A549 (cell line): ENCODE measurements at regions not wholly inside any gene's neighbourhood (a gene's known extent, or its start where the extent isn't known, plus 50 kb on each side); places are given as distances from the start of the nearest gene placed in this dataset.

ENCODE experiments used
- ATAC-seq, 2 experiments: fragments of 200-7000 bp in 1 of 2; fragments of >200 bp in 1 of 2; cut with Nextera tagmentation in 1 of 2; cut with Tn5 transposase in 1 of 2; 3 replicates each; pipeline versions ENCODE4 v1.8.0 to v1.9.1; 2018 to 2020; ENCODE audit warnings: mild to moderate bottlenecking in 1 of 2, moderate library complexity in 1 of 2
- CTCF ChIA-PET: fragments of 300-600 bp; sonication (Branson Sonifier 250); formaldehyde crosslinking; extraction: SDS; loops from one replicate; lab custom pipeline; 2021; ENCODE audit warnings: antibody characterized with exemption, inconsistent platforms; lab: Yijun Ruan, JAX
- POLR2A ChIA-PET: fragments of 350-600 bp; formaldehyde crosslinking; extraction: SDS; loops from one replicate; lab custom pipeline; 2021; ENCODE audit warnings: antibody characterized with exemption, inconsistent platforms; lab: Yijun Ruan, JAX
- DNase-seq, 2 experiments: peaks; one replicate each; pipeline versions ENCODE4 v3.0.0 to v3.0.0-alpha.2; 2011 to 2016; ENCODE audit warnings: low read depth in 1 of 2, low spot score in 1 of 2
- FAIRE-seq: peaks from 2 replicates; lab custom pipeline; 2011; peaks lifted over from hg19 to GRCh38; lab: Jason Lieb, UNC
- H3K27ac ChIP-seq, 2 experiments: fragments of >200 bp; sonication (Bioruptor Twin); formaldehyde crosslinking; 3 replicates each; pipeline ENCODE4 v1.5.1; 2016 to 2017
- H3K4me1 ChIP-seq: fragments of >200 bp; sonication (Bioruptor Twin); formaldehyde crosslinking; 3 replicates; pipeline ENCODE4 v1.6.1; 2016
- H3K4me2 ChIP-seq: fragments of >200 bp; sonication (Bioruptor Twin); formaldehyde crosslinking; 3 replicates; pipeline ENCODE4 v1.6.1; 2016
- H3K4me3 ChIP-seq: fragments of >200 bp; sonication (Bioruptor Twin); formaldehyde crosslinking; 3 replicates; pipeline ENCODE4 v1.5.1; 2016
- H3K9me3 ChIP-seq: fragments of >200 bp; sonication (Bioruptor Twin); formaldehyde crosslinking; 3 replicates; pipeline ENCODE4 v1.6.1; 2016
- CBX2 ChIP-seq: fragments of 200-600 bp; sonication (generic); IDR thresholded peaks from 2 replicates; pipeline ENCODE4 v1.6.1; 2016; ENCODE audit warnings: low read depth, mild to moderate bottlenecking, borderline replicate concordance
- EHMT2 ChIP-seq: fragments of 200-600 bp; sonication (generic); IDR thresholded peaks from 2 replicates; pipeline ENCODE4 v1.6.1; 2016; ENCODE audit warnings: antibody characterized with exemption, low read depth, mild to moderate bottlenecking, moderate library complexity
- FOSL2 ChIP-seq, 2 experiments: fragments of 450-650 bp in 1 of 2; fragments of >200 bp in 1 of 2; sonication (Bioruptor Twin) in 1 of 2; formaldehyde crosslinking; IDR thresholded peaks; 2 replicates each; pipeline versions ENCODE4 v1.5.0 to v1.6.1; 2016 to 2020; ENCODE audit warnings: mild to moderate bottlenecking in 1 of 2, moderate library complexity in 1 of 2
- GATA3 ChIP-seq: IDR thresholded peaks from 2 replicates; pipeline ENCODE4 v1.6.1; 2012; ENCODE audit warnings: borderline replicate concordance
- HDAC2 ChIP-seq: fragments of 200-600 bp; sonication (generic); IDR thresholded peaks from 2 replicates; pipeline ENCODE4 v1.6.1; 2016
- HOXB13 ChIP-seq: fragments of 250-450 bp; sonication (Bioruptor Pico); IDR thresholded peaks from 2 replicates; pipeline ENCODE4 v1.5.0; 2020; ENCODE audit warnings: low read depth, mild to moderate bottlenecking, moderate library complexity
- KDM1A ChIP-seq: fragments of 200-600 bp; sonication (generic); IDR thresholded peaks from 2 replicates; pipeline ENCODE4 v1.6.1; 2016; ENCODE audit warnings: low read depth, mild to moderate bottlenecking
- RCOR1 ChIP-seq: fragments of 150-350 bp; IDR thresholded peaks from 2 replicates; pipeline ENCODE4 v1.6.1; 2014; ENCODE audit warnings: antibody characterized with exemption, low read length, low read depth
- SREBF2 ChIP-seq: fragments of 450-650 bp; IDR thresholded peaks from 2 replicates; pipeline ENCODE4 v1.6.1; 2014; ENCODE audit warnings: mild to moderate bottlenecking, moderate library complexity
- ZNF302 ChIP-seq: fragments of 250-450 bp; sonication (Bioruptor Pico); IDR thresholded peaks from 2 replicates; pipeline ENCODE4 v1.9.0; 2021; ENCODE audit warnings: inconsistent platforms, mild to moderate bottlenecking, moderate library complexity
- WGBS: methylation state at CpG from one replicate; pipeline ENCODE4 v1.1.6; 2017; ENCODE audit errors: missing lambda C conversion rate; 5-methylcytosine and 5-hydroxymethylcytosine counted together
- TF ChIP-seq, protein P1 (sequence below): fragments of >200 bp; sonication (Bioruptor Twin); formaldehyde crosslinking; IDR thresholded peaks from 3 replicates; pipeline ENCODE4 v1.6.1; 2016
- TF ChIP-seq, protein P2 (sequence below): IDR thresholded peaks from 2 replicates; pipeline ENCODE4 v1.6.1; 2012
- TF ChIP-seq, protein P3 (sequence below): IDR thresholded peaks from 2 replicates; pipeline ENCODE4 v1.6.1; 2012

GRCh38 chr3:43870844-43871626 is 180.3 kb downstream of the ABHD5 start:
- peak overlapping the region; percentile 93 to 98 for H3K27ac ChIP-seq
- no peaks in the 10 kb centered on the region for H3K9me3 ChIP-seq
- no peak overlapping the region for H3K4me3 ChIP-seq
- CTCF ChIA-PET, result interaction anchor here (1.0 to 8.3 kb wide), 5 partner anchors 13 to 102 kb away, joined by 3 to 51 read pairs (median 3); no protein-coding TSS in a partner anchor
- peaks cover 85% of the 10 kb centered on the region for H3K4me1 ChIP-seq
- ATAC-seq (peak in 1 of 2 experiments; percentile 3; a peak in 2 of 6 replicates), FAIRE-seq (no peak)
- TF ChIP-seq, protein P1, sequence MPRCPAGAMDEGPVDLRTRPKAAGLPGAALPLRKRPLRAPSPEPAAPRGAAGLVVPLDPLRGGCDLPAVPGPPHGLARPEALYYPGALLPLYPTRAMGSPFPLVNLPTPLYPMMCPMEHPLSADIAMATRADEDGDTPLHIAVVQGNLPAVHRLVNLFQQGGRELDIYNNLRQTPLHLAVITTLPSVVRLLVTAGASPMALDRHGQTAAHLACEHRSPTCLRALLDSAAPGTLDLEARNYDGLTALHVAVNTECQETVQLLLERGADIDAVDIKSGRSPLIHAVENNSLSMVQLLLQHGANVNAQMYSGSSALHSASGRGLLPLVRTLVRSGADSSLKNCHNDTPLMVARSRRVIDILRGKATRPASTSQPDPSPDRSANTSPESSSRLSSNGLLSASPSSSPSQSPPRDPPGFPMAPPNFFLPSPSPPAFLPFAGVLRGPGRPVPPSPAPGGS, result no peak
- TF ChIP-seq GATA3 (peak; percentile 74), RCOR1 (no peak), ZNF302 (CRISPR knock-in tag) (0 out of 2 replicates have a peak, but pooled peaks have one; percentile 22), HDAC2 (no peak), HOXB13 (0 out of 2 replicates have a peak, but pooled peaks have one; percentile 18)
- TF ChIP-seq, protein P2, sequence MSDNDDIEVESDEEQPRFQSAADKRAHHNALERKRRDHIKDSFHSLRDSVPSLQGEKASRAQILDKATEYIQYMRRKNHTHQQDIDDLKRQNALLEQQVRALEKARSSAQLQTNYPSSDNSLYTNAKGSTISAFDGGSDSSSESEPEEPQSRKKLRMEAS, result peak; percentile 63
- TF ChIP-seq, all 56 proteins: peak for 4
- peak overlapping the region; percentile 62 for H3K4me2 ChIP-seq
- 4% methylated on average over 2 of the region's 2 CpGs for WGBS
- DNase-seq, result peak in 1 of 2 experiments; percentile 61
- POLR2A ChIA-PET, result interaction anchor here (0.8 to 1.9 kb wide), 2 partner anchors 125 to 126 kb away, joined by 4 to 9 read pairs; no protein-coding TSS in a partner anchor

- CTCF ChIA-PET, result interaction anchor here (1.0 to 8.3 kb wide), 4 partner anchors 13 to 103 kb away, joined by 3 to 51 read pairs (median 3); no protein-coding TSS in a partner anchor
- no peak for FAIRE-seq
- DNase-seq, result peak in 1 of 2 experiments; percentile 22
- H3K4me2 ChIP-seq, result peak overlapping the region; percentile 62
- peak overlapping the region; percentile 93 to 98 for H3K27ac ChIP-seq
- 51% methylated on average over 8 of the region's 9 CpGs for WGBS
- peaks cover 86% of the 10 kb centered on the region for H3K4me1 ChIP-seq
- H3K4me3 ChIP-seq, result no peak overlapping the region
- POLR2A ChIA-PET, result interaction anchor here (0.8 to 1.5 kb wide), 3 partner anchors 16 to 125 kb away, joined by 3 to 4 read pairs (median 3); no protein-coding TSS in a partner anchor
- peak in 1 of 2 experiments; percentile 2; a peak in 3 of 6 replicates for ATAC-seq
- H3K9me3 ChIP-seq, result no peaks in the 10 kb centered on the region
- TF ChIP-seq, protein P3, sequence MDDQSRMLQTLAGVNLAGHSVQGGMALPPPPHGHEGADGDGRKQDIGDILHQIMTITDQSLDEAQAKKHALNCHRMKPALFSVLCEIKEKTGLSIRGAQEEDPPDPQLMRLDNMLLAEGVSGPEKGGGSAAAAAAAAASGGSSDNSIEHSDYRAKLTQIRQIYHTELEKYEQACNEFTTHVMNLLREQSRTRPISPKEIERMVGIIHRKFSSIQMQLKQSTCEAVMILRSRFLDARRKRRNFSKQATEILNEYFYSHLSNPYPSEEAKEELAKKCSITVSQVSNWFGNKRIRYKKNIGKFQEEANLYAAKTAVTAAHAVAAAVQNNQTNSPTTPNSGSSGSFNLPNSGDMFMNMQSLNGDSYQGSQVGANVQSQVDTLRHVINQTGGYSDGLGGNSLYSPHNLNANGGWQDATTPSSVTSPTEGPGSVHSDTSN, result no peak
- TF ChIP-seq, protein P2, result peak; percentile 4; the same call in 1 of the 2 replicates
- TF ChIP-seq SREBF2 (no peak), CBX2 (no peak)
Measured at GRCh38 chr3:43871627-43872245, 181.0 kb downstream of the ABHD5 start.

GRCh38 chr3:43872301-43872700 is 181.6 kb downstream of the ABHD5 start:
- POLR2A ChIA-PET, result interaction anchor here (0.8 to 1.5 kb wide), 2 partner anchors 17 to 20 kb away, joined by 3 read pairs; no protein-coding TSS in a partner anchor
- TF ChIP-seq FOSL2 (IDR thresholded peaks at IDR 0.05) (no peak), FOSL2 (CRISPR knock-in tag; IDR thresholded peaks at IDR 0.05) (peak; percentile 66), KDM1A (no peak), EHMT2 (no peak), GATA3 (peak; percentile 30; the same call in 1 of the 2 replicates)
- TF ChIP-seq, protein P3, result no peak
- TF ChIP-seq, protein P2, result peak; percentile 9; the same call in 1 of the 2 replicates
- TF ChIP-seq, all 56 proteins: peak for 3
- peak; percentile 48 to 76 for DNase-seq
- H3K9me3 ChIP-seq, result no peaks in the 10 kb centered on the region
- WGBS, result 22% methylated on average over 3 of the region's 3 CpGs
- H3K4me1 ChIP-seq, result peaks cover 85% of the 10 kb centered on the region
- peak overlapping the region; percentile 93 to 98 for H3K27ac ChIP-seq
- CTCF ChIA-PET, result interaction anchor here (1.0 to 8.3 kb wide), 3 partner anchors 12 to 20 kb away, joined by 3 to 51 read pairs (median 3); no protein-coding TSS in a partner anchor
- ATAC-seq, result peak; percentile 70 to 71
- FAIRE-seq, result no peak
- H3K4me3 ChIP-seq, result no peak overlapping the region
- peak overlapping the region; percentile 62 for H3K4me2 ChIP-seq
